SK-N-DZ (cell line): ENCODE measurements at regions not wholly inside any gene's neighbourhood (a gene's known extent, or its start where the extent isn't known, plus 50 kb on each side); places are given as distances from the start of the nearest gene placed in this dataset.
A peak's percentile ranks its signal among the peaks of the same experiment; 100 is the strongest.
"Not testable (repeated sequence)": the region's sequence is repeated elsewhere in the genome, so short reads cannot be mapped to it uniquely, and the experiment has no call there.

Source experiments
- DNase-seq: peaks from one replicate; pipeline ENCODE4 v3.0.0-alpha.2; 2015; ENCODE audit warnings: low spot score

- DNase-seq: no peak
Observed at GRCh38 chr4:128649161-128649560, 160.3 kb upstream of the JADE1 start.

GRCh38 chr4:128648021-128648420 lies 161.5 kb upstream of the JADE1 start:
- DNase-seq: no peak

- DNase-seq: not testable (repeated sequence)
Observed at GRCh38 chr4:128646893-128647292, 162.6 kb upstream of the JADE1 start.

- DNase-seq: not testable (repeated sequence)
Observed at GRCh38 chr4:128644693-128645654, 164.5 kb upstream of the JADE1 start.

- not testable (repeated sequence) for DNase-seq
Observed at GRCh38 chr4:128644107-128644506, 165.4 kb upstream of the JADE1 start.

GRCh38 chr4:128641566-128641965 lies 167.9 kb upstream of the JADE1 start:
- DNase-seq: not testable (repeated sequence)

GRCh38 chr4:128639541-128640270 lies 169.8 kb upstream of the JADE1 start:
- DNase-seq: no peak

- DNase-seq: no peak
Observed at GRCh38 chr4:128636906-128637305, 172.6 kb upstream of the JADE1 start.

- DNase-seq: no peak
Observed at GRCh38 chr4:128635955-128636560, 173.4 kb upstream of the JADE1 start.

- no peak for DNase-seq
Observed at GRCh38 chr4:128635141-128635954, 174.2 kb upstream of the JADE1 start.

- DNase-seq: no peak
Observed at GRCh38 chr4:128633067-128633466, 176.4 kb upstream of the JADE1 start.

- no peak for DNase-seq
Observed at GRCh38 chr4:128630871-128631270, 178.6 kb upstream of the JADE1 start.

- DNase-seq: no peak
Observed at GRCh38 chr4:128623508-128624215, 185.8 kb upstream of the JADE1 start.

GRCh38 chr4:128620279-128620965 lies 189.1 kb upstream of the JADE1 start:
- DNase-seq: peak; percentile 2

GRCh38 chr4:128615197-128615596 lies 194.3 kb upstream of the JADE1 start:
- no peak for DNase-seq

GRCh38 chr4:128608006-128608405 lies 201.5 kb upstream of the JADE1 start:
- no peak for DNase-seq

- DNase-seq: no peak
Observed at GRCh38 chr4:128606173-128606572, 203.3 kb upstream of the JADE1 start.

GRCh38 chr4:128604840-128605239 lies 204.7 kb upstream of the JADE1 start:
- no peak for DNase-seq

GRCh38 chr4:128604204-128604603 lies 205.3 kb upstream of the JADE1 start:
- no peak for DNase-seq

- DNase-seq: no peak
Observed at GRCh38 chr4:128603081-128603480, 206.4 kb upstream of the JADE1 start.
